MM.1S (cell line): ENCODE measurements at regions not wholly inside any gene's neighbourhood (a gene's known extent, or its start where the extent isn't known, plus 50 kb on each side); places are given as distances from the start of the nearest gene placed in this dataset.

Experiments
- EZH2phosphoT487 ChIP-seq: fragments of 300-600 bp; sonication (generic); IDR thresholded peaks from 2 replicates; pipeline ENCODE4 v1.6.1; 2018; ENCODE audit warnings: antibody characterized with exemption, low read length
- TF ChIP-seq, protein P1 (sequence below): fragments of 300-600 bp; sonication (generic); IDR thresholded peaks from 2 replicates; pipeline ENCODE4 v1.5.1; 2016; ENCODE audit warnings: antibody characterized with exemption, low read length, mixed read lengths

DNA sequence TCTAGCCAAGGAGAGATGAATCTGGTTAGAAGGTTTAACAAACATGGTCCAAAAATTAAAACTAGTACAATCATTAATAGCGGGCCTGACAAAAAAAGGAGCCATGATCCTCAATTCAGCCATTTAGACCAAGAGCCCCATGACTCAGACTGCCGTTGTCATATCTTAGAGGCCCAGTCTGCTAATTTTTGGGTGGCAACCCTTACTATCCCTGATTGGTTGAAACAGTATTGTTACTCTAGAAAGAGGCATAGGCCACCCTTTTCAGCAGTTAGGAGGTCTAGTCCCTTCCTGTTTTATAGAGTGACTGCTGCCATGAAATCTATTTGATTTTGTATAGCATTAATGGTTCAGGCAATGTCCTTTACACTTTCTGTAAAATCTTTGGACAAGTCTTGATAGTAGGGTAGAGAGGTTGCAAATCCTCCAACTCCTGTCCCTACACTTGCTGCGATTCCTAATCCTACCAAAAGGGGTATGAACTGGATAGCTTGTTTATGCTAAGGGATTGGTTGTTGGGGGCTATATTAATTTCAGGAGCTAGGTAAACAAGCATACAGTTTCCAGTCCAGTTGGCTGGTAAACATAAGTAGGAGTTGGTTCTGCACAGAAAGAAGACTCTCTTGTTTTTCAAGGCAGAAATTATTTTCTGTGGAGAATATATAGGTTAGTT is 1056.3 kb upstream of the CNTN5 start:
- TF ChIP-seq, protein P1, sequence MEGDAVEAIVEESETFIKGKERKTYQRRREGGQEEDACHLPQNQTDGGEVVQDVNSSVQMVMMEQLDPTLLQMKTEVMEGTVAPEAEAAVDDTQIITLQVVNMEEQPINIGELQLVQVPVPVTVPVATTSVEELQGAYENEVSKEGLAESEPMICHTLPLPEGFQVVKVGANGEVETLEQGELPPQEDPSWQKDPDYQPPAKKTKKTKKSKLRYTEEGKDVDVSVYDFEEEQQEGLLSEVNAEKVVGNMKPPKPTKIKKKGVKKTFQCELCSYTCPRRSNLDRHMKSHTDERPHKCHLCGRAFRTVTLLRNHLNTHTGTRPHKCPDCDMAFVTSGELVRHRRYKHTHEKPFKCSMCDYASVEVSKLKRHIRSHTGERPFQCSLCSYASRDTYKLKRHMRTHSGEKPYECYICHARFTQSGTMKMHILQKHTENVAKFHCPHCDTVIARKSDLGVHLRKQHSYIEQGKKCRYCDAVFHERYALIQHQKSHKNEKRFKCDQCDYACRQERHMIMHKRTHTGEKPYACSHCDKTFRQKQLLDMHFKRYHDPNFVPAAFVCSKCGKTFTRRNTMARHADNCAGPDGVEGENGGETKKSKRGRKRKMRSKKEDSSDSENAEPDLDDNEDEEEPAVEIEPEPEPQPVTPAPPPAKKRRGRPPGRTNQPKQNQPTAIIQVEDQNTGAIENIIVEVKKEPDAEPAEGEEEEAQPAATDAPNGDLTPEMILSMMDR, result no peak
- TF ChIP-seq EZH2phosphoT487, result no peak
